CD4-positive, alpha-beta T cell treated with Interleukin-4 for 1 hour (primary cell): ENCODE measurements at regions not wholly inside any gene's neighbourhood (a gene's known extent, or its start where the extent isn't known, plus 50 kb on each side); places are given as distances from the start of the nearest gene placed in this dataset.
A peak's percentile ranks its signal among the peaks of the same experiment; 100 is the strongest.

Experiments used
- DNase-seq, 2 donors: peaks; one replicate each; pipeline ENCODE4 v3.0.0-alpha.2; 2020 to 2022

GRCh38 chr13:22103046-22104027 is 432.5 kb downstream of the FGF9 start:
- no peak for DNase-seq

- DNase-seq = no peak
These were observed 435.2 kb downstream of the FGF9 start for GRCh38 chr13:22106058-22106457.

GRCh38 chr13:22107549-22107948 is 436.7 kb downstream of the FGF9 start:
- no peak for DNase-seq

- DNase-seq = no peak
These were observed 437.5 kb downstream of the FGF9 start for GRCh38 chr13:22108283-22108942.

GRCh38 chr13:22108979-22109378 is 438.1 kb downstream of the FGF9 start:
- no peak for DNase-seq

- DNase-seq = no peak
These were observed 439.5 kb downstream of the FGF9 start for GRCh38 chr13:22110368-22110767.

GRCh38 chr13:22111152-22111783 is 440.4 kb downstream of the FGF9 start:
- DNase-seq = no peak

- no peak for DNase-seq
These were observed 441.1 kb downstream of the FGF9 start for GRCh38 chr13:22111961-22112360.

GRCh38 chr13:22112956-22113745 is 442.3 kb downstream of the FGF9 start:
- DNase-seq = no peak

GRCh38 chr13:22114630-22115311 is 443.9 kb downstream of the FGF9 start:
- peak; percentile 73 to 86 for DNase-seq

- no peak for DNase-seq
These were observed 447.3 kb downstream of the FGF9 start for GRCh38 chr13:22118158-22118557.

GRCh38 chr13:22120646-22121045 is 449.8 kb downstream of the FGF9 start:
- DNase-seq = no peak

- DNase-seq = no peak
These were observed 450.4 kb downstream of the FGF9 start for GRCh38 chr13:22121146-22121739.

GRCh38 chr13:22126433-22127021 is 455.7 kb downstream of the FGF9 start:
- no peak for DNase-seq

- DNase-seq = no peak
These were observed 456.6 kb downstream of the FGF9 start for GRCh38 chr13:22127277-22128164.

GRCh38 chr13:22128441-22129408 is 457.9 kb downstream of the FGF9 start:
- DNase-seq = no peak

- DNase-seq = no peak
These were observed 459.4 kb downstream of the FGF9 start for GRCh38 chr13:22130254-22130653.

- DNase-seq = no peak
These were observed 463.4 kb downstream of the FGF9 start for GRCh38 chr13:22134261-22134660.

GRCh38 chr13:22135446-22135845 is 464.6 kb downstream of the FGF9 start:
- DNase-seq = no peak
